ENCODE measurements at regions not wholly inside any gene's neighbourhood (a gene's known extent, or its start where the extent isn't known, plus 50 kb on each side); places are given as distances from the start of the nearest gene placed in this dataset.

- intact Hi-C loops (cut with DNase I), result no loop called here
- DNase-seq (no peak), ATAC-seq (no peak)
- Histone ChIP-seq H3K9me3 (no peaks in the 10 kb centered on the region), H3K27me3 (peaks cover 77% of the 10 kb centered on the region), H3K36me3 (no peaks in the 10 kb centered on the region), H3K4me3 (no peak overlapping the region), H3K27ac (no peak overlapping the region), H3K4me1 (no peaks in the 10 kb centered on the region)
- TF ChIP-seq, protein P1, sequence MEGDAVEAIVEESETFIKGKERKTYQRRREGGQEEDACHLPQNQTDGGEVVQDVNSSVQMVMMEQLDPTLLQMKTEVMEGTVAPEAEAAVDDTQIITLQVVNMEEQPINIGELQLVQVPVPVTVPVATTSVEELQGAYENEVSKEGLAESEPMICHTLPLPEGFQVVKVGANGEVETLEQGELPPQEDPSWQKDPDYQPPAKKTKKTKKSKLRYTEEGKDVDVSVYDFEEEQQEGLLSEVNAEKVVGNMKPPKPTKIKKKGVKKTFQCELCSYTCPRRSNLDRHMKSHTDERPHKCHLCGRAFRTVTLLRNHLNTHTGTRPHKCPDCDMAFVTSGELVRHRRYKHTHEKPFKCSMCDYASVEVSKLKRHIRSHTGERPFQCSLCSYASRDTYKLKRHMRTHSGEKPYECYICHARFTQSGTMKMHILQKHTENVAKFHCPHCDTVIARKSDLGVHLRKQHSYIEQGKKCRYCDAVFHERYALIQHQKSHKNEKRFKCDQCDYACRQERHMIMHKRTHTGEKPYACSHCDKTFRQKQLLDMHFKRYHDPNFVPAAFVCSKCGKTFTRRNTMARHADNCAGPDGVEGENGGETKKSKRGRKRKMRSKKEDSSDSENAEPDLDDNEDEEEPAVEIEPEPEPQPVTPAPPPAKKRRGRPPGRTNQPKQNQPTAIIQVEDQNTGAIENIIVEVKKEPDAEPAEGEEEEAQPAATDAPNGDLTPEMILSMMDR (IDR thresholded peaks at IDR 0.05), result no peak
Measured at GRCh38 chr13:111533900-111534683, 213.7 kb downstream of the TEX29 start.

DNA sequence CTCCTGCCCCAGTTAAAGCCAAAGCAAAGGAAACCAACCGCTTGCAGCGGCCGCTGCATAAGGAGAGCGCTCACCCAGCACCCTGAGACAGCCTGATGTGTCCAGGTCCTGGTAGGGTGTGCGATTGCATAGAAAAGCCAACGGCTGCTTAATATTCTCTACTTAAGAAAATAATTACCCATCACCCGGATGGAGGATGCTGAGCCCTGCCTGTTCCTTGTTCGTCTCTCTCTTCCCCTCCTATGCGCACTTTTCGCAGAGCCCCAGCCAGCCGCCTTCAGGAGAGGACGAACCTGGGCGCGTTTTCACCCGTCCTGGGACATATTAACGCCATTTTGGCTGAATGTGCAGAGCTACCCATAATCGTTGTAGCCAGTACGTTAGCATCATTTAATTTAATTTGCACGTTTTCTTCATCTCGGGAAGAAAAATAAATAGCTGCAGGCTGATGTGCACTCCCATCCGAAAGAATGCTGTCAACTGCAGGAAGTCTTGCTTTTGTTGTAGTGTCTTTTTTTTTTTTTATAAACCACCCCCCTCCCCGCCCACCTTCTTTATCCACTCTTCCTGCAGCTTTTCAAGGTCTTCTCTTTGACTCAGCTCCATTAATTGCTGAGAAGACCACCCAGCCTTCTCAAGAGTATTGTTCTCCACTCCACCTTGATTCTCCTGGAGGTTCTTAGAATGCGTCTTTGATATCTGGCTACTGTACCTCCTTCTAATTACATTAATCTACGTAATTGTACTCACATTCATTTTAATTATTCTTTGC, 214.5 kb downstream of the TEX29 start:
- intact Hi-C loops (cut with DNase I), result no loop called here
- H3K27me3 ChIP-seq, result peaks cover 83% of the 10 kb centered on the region
- H3K27ac ChIP-seq, result no peak overlapping the region
- no peaks in the 10 kb centered on the region for H3K4me1 ChIP-seq
- ATAC-seq (no peak), DNase-seq (no peak)
- no peaks in the 10 kb centered on the region for H3K36me3 ChIP-seq
- no peaks in the 10 kb centered on the region for H3K9me3 ChIP-seq
- H3K4me3 ChIP-seq, result no peak overlapping the region
- TF ChIP-seq, protein P1 (IDR thresholded peaks at IDR 0.05), result no peak

DNA sequence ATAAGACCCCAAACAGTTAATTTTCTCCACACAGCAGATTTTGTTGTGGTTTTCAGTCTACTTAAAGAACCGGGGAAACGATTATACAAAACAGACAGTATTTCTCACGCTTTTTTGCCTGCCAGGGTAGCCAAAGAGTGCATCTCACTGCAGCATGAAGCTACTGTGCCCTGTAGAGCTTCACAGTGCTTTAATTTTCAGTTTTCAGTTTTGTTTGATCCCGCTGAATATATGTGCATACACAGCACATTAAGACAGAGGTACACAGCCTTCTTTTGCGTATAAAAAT, 215.0 kb downstream of the TEX29 start:
- intact Hi-C loops (cut with DNase I), result no loop called here
- DNase-seq, result no peak
- H3K4me1 ChIP-seq, result no peaks in the 10 kb centered on the region
- no peaks in the 10 kb centered on the region for H3K9me3 ChIP-seq
- H3K36me3 ChIP-seq, result no peaks in the 10 kb centered on the region
- H3K27ac ChIP-seq, result no peak overlapping the region
- H3K27me3 ChIP-seq, result peaks cover 83% of the 10 kb centered on the region
- ATAC-seq, result no peak
- TF ChIP-seq, protein P1 (IDR thresholded peaks at IDR 0.05), result no peak
- H3K4me3 ChIP-seq, result no peak overlapping the region

- DNase-seq (no peak), ATAC-seq (no peak)
- TF ChIP-seq, protein P1 (IDR thresholded peaks at IDR 0.05), result no peak
- H3K4me1 ChIP-seq, result no peaks in the 10 kb centered on the region
- no peak overlapping the region for H3K27ac ChIP-seq
- peaks cover 83% of the 10 kb centered on the region for H3K27me3 ChIP-seq
- H3K9me3 ChIP-seq, result no peaks in the 10 kb centered on the region
- no peaks in the 10 kb centered on the region for H3K36me3 ChIP-seq
- H3K4me3 ChIP-seq, result no peak overlapping the region
- intact Hi-C loops (cut with DNase I), result no loop called here
Measured at GRCh38 chr13:111536075-111536642, 215.7 kb downstream of the TEX29 start.

DNA sequence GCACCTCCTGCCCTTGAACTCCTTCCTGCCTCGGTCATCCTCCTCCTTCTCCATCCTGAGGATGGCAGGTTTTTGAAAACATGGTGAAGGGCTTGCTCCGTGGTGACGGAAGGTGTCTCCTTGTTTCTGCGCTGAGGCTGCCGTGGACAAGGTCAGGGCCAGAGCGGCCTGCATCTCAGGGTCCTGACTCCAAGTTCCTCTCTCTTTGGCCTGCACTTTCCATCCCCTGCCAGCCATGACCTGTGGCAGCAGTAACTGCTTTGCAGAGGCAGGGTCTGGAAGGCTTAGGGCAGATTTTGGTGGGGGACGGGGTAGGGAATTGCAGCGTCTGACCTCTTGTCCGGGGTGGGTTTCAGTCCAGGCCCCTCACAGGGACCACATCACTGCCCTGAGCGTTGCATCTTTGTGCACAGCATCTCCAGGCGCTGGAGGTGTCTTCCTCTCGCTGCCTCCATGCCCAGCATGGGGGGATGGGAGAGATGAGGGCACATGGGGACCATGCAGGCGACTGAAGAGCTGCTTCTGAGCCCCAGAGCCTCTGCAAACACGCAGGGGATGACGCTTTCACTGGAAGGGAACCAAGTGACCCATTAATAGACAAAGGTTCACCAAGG, 216.8 kb downstream of the TEX29 start:
- Histone ChIP-seq H3K27ac (no peak overlapping the region), H3K4me3 (no peak overlapping the region), H3K4me1 (no peaks in the 10 kb centered on the region), H3K27me3 (peaks cover 73% of the 10 kb centered on the region), H3K9me3 (no peaks in the 10 kb centered on the region), H3K36me3 (no peaks in the 10 kb centered on the region)
- no peak for DNase-seq
- TF ChIP-seq, protein P1 (IDR thresholded peaks at IDR 0.05), result no peak
- no peak for ATAC-seq
- intact Hi-C loops (cut with DNase I), result no loop called here

Data from upper lobe of right lung (tissue), 1 donor.